RPMI8226 (cell line): ENCODE measurements at regions not wholly inside any gene's neighbourhood (a gene's known extent, or its start where the extent isn't known, plus 50 kb on each side); places are given as distances from the start of the nearest gene placed in this dataset.
"Not testable (repeated sequence)": the region's sequence is repeated elsewhere in the genome, so short reads cannot be mapped to it uniquely, and the experiment has no call there.

Experiments used
- DNase-seq: peaks from one replicate; pipeline ENCODE4 v3.0.0-alpha.2; 2015

GRCh38 chr2:110287253-110287652 lies 74.9 kb upstream of the MTLN start:
- DNase-seq: not testable (repeated sequence)

GRCh38 chr2:110285002-110285401 lies 72.7 kb upstream of the MTLN start:
- not testable (repeated sequence) for DNase-seq

GRCh38 chr2:110280804-110281203 lies 68.5 kb upstream of the MTLN start:
- DNase-seq: not testable (repeated sequence)

GRCh38 chr2:110277054-110277453 lies 64.7 kb upstream of the MTLN start:
- not testable (repeated sequence) for DNase-seq

- DNase-seq: peak; percentile 0
Observed at GRCh38 chr2:110276092-110276491, 63.7 kb upstream of the MTLN start.

GRCh38 chr2:110269674-110270073 lies 57.3 kb upstream of the MTLN start:
- not testable (repeated sequence) for DNase-seq

GRCh38 chr2:110267828-110268407 lies 55.6 kb upstream of the MTLN start:
- not testable (repeated sequence) for DNase-seq

- DNase-seq: not testable (repeated sequence)
Observed at GRCh38 chr2:110264804-110265203, 52.5 kb upstream of the MTLN start.

GRCh38 chr2:110264076-110264681 lies 51.8 kb upstream of the MTLN start:
- DNase-seq: not testable (repeated sequence)

GRCh38 chr2:110263462-110263861 lies 51.1 kb upstream of the MTLN start:
- DNase-seq: not testable (repeated sequence)
